T1000 (cell line): ENCODE measurements at regions not wholly inside any gene's neighbourhood (a gene's known extent, or its start where the extent isn't known, plus 50 kb on each side); places are given as distances from the start of the nearest gene placed in this dataset.
"Not testable (repeated sequence)": the region's sequence is repeated elsewhere in the genome, so short reads cannot be mapped to it uniquely, and the experiment has no call there.

Experiments used
- DNase-seq: peaks from one replicate; lab custom pipeline; 2025; ENCODE audit warnings: mixed read lengths; lab: John Stamatoyannopoulos, UW

GRCh38 chr6:25160134-25160533 is 119.0 kb upstream of the CARMIL1 start:
- DNase-seq, result not testable (repeated sequence)

GRCh38 chr6:25165177-25165576 is 114.0 kb upstream of the CARMIL1 start:
- DNase-seq, result no peak

- DNase-seq, result no peak
These were observed 113.4 kb upstream of the CARMIL1 start for GRCh38 chr6:25165800-25166199.

- DNase-seq, result no peak
These were observed 112.0 kb upstream of the CARMIL1 start for GRCh38 chr6:25166955-25167748.

- no peak for DNase-seq
These were observed 111.2 kb upstream of the CARMIL1 start for GRCh38 chr6:25167961-25168360.

GRCh38 chr6:25168637-25169036 is 110.5 kb upstream of the CARMIL1 start:
- DNase-seq, result no peak

- no peak for DNase-seq
These were observed 109.6 kb upstream of the CARMIL1 start for GRCh38 chr6:25169553-25169952.

GRCh38 chr6:25169961-25170360 is 109.2 kb upstream of the CARMIL1 start:
- no peak for DNase-seq

- DNase-seq, result no peak
These were observed 108.5 kb upstream of the CARMIL1 start for GRCh38 chr6:25170640-25171039.

GRCh38 chr6:25171301-25171700 is 107.9 kb upstream of the CARMIL1 start:
- no peak for DNase-seq

GRCh38 chr6:25172819-25173218 is 106.4 kb upstream of the CARMIL1 start:
- DNase-seq, result peak; percentile 51

GRCh38 chr6:25173246-25173645 is 105.9 kb upstream of the CARMIL1 start:
- DNase-seq, result no peak

- DNase-seq, result peak; percentile 56
These were observed 105.2 kb upstream of the CARMIL1 start for GRCh38 chr6:25173951-25174474.

GRCh38 chr6:25174678-25175077 is 104.5 kb upstream of the CARMIL1 start:
- DNase-seq, result no peak

- peak; percentile 40 for DNase-seq
These were observed 104.0 kb upstream of the CARMIL1 start for GRCh38 chr6:25175196-25175595.

GRCh38 chr6:25175681-25176080 is 103.5 kb upstream of the CARMIL1 start:
- DNase-seq, result no peak

- no peak for DNase-seq
These were observed 102.7 kb upstream of the CARMIL1 start for GRCh38 chr6:25176466-25176865.

- DNase-seq, result no peak
These were observed 101.6 kb upstream of the CARMIL1 start for GRCh38 chr6:25177500-25178028.

GRCh38 chr6:25178336-25179035 is 100.7 kb upstream of the CARMIL1 start:
- DNase-seq, result no peak

- no peak for DNase-seq
These were observed 100.0 kb upstream of the CARMIL1 start for GRCh38 chr6:25179051-25179778.

- no peak for DNase-seq
These were observed 98.4 kb upstream of the CARMIL1 start for GRCh38 chr6:25180630-25181349.

GRCh38 chr6:25181350-25181724 is 97.8 kb upstream of the CARMIL1 start:
- no peak for DNase-seq
